ENCODE measurements at regions not wholly inside any gene's neighbourhood (a gene's known extent, or its start where the extent isn't known, plus 50 kb on each side); places are given as distances from the start of the nearest gene placed in this dataset.
"Not testable (repeated sequence)": the region's sequence is repeated elsewhere in the genome, so short reads cannot be mapped to it uniquely, and the experiment has no call there.

GRCh38 chr3:153553605-153553945, 391.5 kb downstream of the RAP2B start:
- H3K4me1 ChIP-seq, result no peaks in the 10 kb centered on the region
- DNase-seq (ENCODE audit: low read depth in 1 of 2, low spot score in 1 of 2), result no peak
- ChIA-PET POLR2A (no interaction called here), CTCF (no interaction called here)
- no peak overlapping the region for H3K27ac ChIP-seq
- WGBS (ENCODE audit: missing lambda C conversion rate), result 26% methylated on average over 2 of the region's 2 CpGs
- no peak overlapping the region for H3K4me3 ChIP-seq
- no peak for ATAC-seq
- FAIRE-seq, result no peak
- H3K4me2 ChIP-seq, result 0 out of 3 replicates have a peak overlapping the region, but pooled peaks have one; percentile 18
- TF ChIP-seq, protein P1, sequence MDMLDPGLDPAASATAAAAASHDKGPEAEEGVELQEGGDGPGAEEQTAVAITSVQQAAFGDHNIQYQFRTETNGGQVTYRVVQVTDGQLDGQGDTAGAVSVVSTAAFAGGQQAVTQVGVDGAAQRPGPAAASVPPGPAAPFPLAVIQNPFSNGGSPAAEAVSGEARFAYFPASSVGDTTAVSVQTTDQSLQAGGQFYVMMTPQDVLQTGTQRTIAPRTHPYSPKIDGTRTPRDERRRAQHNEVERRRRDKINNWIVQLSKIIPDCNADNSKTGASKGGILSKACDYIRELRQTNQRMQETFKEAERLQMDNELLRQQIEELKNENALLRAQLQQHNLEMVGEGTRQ (IDR thresholded peaks at IDR 0.05), result no peak
- no peak for TF ChIP-seq CBX8 (IDR thresholded peaks at IDR 0.05)
- no peak for TF ChIP-seq CHD4 (IDR thresholded peaks at IDR 0.05; ENCODE audit: borderline replicate concordance)
- no peak for TF ChIP-seq RNF2 (IDR thresholded peaks at IDR 0.05; ENCODE audit: borderline replicate concordance, low read depth)
- no peak for TF ChIP-seq HMGXB4 (CRISPR knock-in tag; IDR thresholded peaks at IDR 0.05; ENCODE audit: borderline replicate concordance)
- TF ChIP-seq NPAS2 (CRISPR knock-in tag; IDR thresholded peaks at IDR 0.05; ENCODE audit: borderline replicate concordance), result no peak
- no peak for TF ChIP-seq HOXA7 (CRISPR knock-in tag; IDR thresholded peaks at IDR 0.05)
- TF ChIP-seq HES2 (IDR thresholded peaks at IDR 0.05), result no peak
- TF ChIP-seq FOXS1 (CRISPR knock-in tag; IDR thresholded peaks at IDR 0.05), result no peak
- TF ChIP-seq GATA3 (IDR thresholded peaks at IDR 0.05; ENCODE audit: borderline replicate concordance), result no peak
- no peak for TF ChIP-seq HOXB5 (CRISPR knock-in tag; IDR thresholded peaks at IDR 0.05)
- TF ChIP-seq RARB (CRISPR knock-in tag; IDR thresholded peaks at IDR 0.05), result no peak
- TF ChIP-seq HEYL (CRISPR knock-in tag; IDR thresholded peaks at IDR 0.05), result no peak
- no peaks in the 10 kb centered on the region for H3K9me3 ChIP-seq

GRCh38 chr3:153555919-153556318, 393.9 kb downstream of the RAP2B start:
- Histone ChIP-seq H3K27ac (no peak overlapping the region), H3K4me1 (no peaks in the 10 kb centered on the region), H3K4me2 (no peak overlapping the region), H3K4me3 (no peak overlapping the region), H3K9me3 (no peaks in the 10 kb centered on the region)
- ChIA-PET CTCF (no interaction called here), POLR2A (no interaction called here)
- no peak for ATAC-seq
- 3% methylated on average over 2 of the region's 2 CpGs for WGBS (ENCODE audit: missing lambda C conversion rate)
- FAIRE-seq, result no peak
- TF ChIP-seq ZC3H11A (IDR thresholded peaks at IDR 0.05), result no peak
- TF ChIP-seq, protein P1 (IDR thresholded peaks at IDR 0.05), result no peak
- no peak for TF ChIP-seq JUNB (IDR thresholded peaks at IDR 0.05)
- TF ChIP-seq HDAC2 (IDR thresholded peaks at IDR 0.05), result no peak
- TF ChIP-seq CBX2 (IDR thresholded peaks at IDR 0.05; ENCODE audit: borderline replicate concordance, low read depth), result no peak
- no peak for DNase-seq (ENCODE audit: low read depth in 1 of 2, low spot score in 1 of 2)

DNA sequence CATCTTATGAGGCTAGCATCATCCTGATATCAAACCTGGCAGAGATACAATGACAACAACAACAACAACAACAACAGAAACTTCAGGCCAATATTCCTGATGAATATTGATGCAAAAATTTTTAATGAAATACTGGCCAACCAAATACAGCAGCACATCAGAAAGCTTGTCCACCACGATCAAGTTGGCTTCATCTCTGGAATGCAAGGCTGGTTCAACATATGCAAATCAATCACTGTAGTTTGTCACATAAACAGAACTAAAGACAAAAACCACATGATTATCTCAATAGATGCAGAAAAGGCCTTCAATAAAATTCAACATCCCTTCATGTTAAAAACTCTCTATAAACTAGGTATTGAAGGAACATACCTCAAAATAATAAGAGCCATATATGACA, 397.3 kb downstream of the RAP2B start:
- H3K27ac ChIP-seq; CTCF ChIA-PET; H3K4me2 ChIP-seq; POLR2A ChIA-PET; H3K9me3 ChIP-seq; DNase-seq (ENCODE audit: low read depth in 1 of 2, low spot score in 1 of 2); H3K4me3 ChIP-seq; ATAC-seq; FAIRE-seq; H3K4me1 ChIP-seq: not testable (repeated sequence)
- WGBS (ENCODE audit: missing lambda C conversion rate), result 0% methylated on average over 1 of the region's 1 CpG

GRCh38 chr3:153567011-153567410, 405.0 kb downstream of the RAP2B start:
- CTCF ChIA-PET, result no interaction called here
- ATAC-seq, result no peak

More at GRCh38 chr3:153567011-153567410, 405.0 kb downstream of the RAP2B start:
- WGBS (ENCODE audit: missing lambda C conversion rate), result 2% methylated on average over 1 of the region's 1 CpG
- POLR2A ChIA-PET, result no interaction called here
- Histone ChIP-seq H3K4me3 (no peak overlapping the region), H3K4me1 (no peaks in the 10 kb centered on the region), H3K9me3 (no peaks in the 10 kb centered on the region; the same call in 2 of the 3 replicates), H3K27ac (no peak overlapping the region), H3K4me2 (no peak overlapping the region)
- TF ChIP-seq FOSB (CRISPR knock-in tag; IDR thresholded peaks at IDR 0.05), result no peak
- TF ChIP-seq EP300 (IDR thresholded peaks at IDR 0.05), result no peak
- no peak for TF ChIP-seq RFX5 (IDR thresholded peaks at IDR 0.05)
- no peak for TF ChIP-seq SMC3 (IDR thresholded peaks at IDR 0.05)
- TF ChIP-seq EHF (CRISPR knock-in tag; IDR thresholded peaks at IDR 0.05), result no peak
- no peak for TF ChIP-seq RNF2 (IDR thresholded peaks at IDR 0.05; ENCODE audit: borderline replicate concordance, low read depth)
- no peak for TF ChIP-seq HOXB5 (CRISPR knock-in tag; IDR thresholded peaks at IDR 0.05)
- TF ChIP-seq TFCP2L1 (CRISPR knock-in tag; IDR thresholded peaks at IDR 0.05), result no peak
- no peak for TF ChIP-seq E2F6 (IDR thresholded peaks at IDR 0.05; ENCODE audit: borderline replicate concordance, low read depth)
- TF ChIP-seq CBX2 (IDR thresholded peaks at IDR 0.05; ENCODE audit: borderline replicate concordance, low read depth), result no peak
- TF ChIP-seq SREBF2 (IDR thresholded peaks at IDR 0.05), result no peak
- TF ChIP-seq MYC (IDR thresholded peaks at IDR 0.05; ENCODE audit: borderline replicate concordance, low read length), result no peak
- no peak for DNase-seq (ENCODE audit: low read depth in 1 of 2, low spot score in 1 of 2)
- FAIRE-seq, result no peak

Data from A549 (cell line).